Breast epithelium (tissue), 4 donors: ENCODE measurements at regions not wholly inside any gene's neighbourhood (a gene's known extent, or its start where the extent isn't known, plus 50 kb on each side); places are given as distances from the start of the nearest gene placed in this dataset.

Experiments used
- DNase-seq, 2 donors: peaks; one replicate each; pipeline ENCODE4 v3.0.0-alpha.2; 2019; ENCODE audit warnings: low spot score in 2 of 2
- H3K27ac ChIP-seq, 2 donors: fragments of 200-600 bp; sonication (generic) in 1 of 2; one replicate each; pipeline ENCODE4 v1.5.1; 2016 to 2019; ENCODE audit warnings: mild to moderate bottlenecking in 1 of 2
- H3K27me3 ChIP-seq, 2 donors: fragments of 200-600 bp; sonication (generic) in 1 of 2; one replicate each; pipeline versions ENCODE4 v1.5.1 to v1.6.0; 2017 to 2019; ENCODE audit warnings: control low read depth in 1 of 2, mild to moderate bottlenecking in 1 of 2
- H3K36me3 ChIP-seq: fragments of 200-600 bp; one replicate; pipeline ENCODE4 v1.5.1; 2019
- H3K4me1 ChIP-seq, 2 donors: fragments of 200-600 bp; sonication (generic); one replicate each; pipeline ENCODE4 v1.5.1; 2016 to 2019; ENCODE audit warnings: control low read depth in 1 of 2
- H3K4me3 ChIP-seq, 3 donors: fragments of 200-600 bp; sonication (generic); 1 replicate in 2 of 3; 2 replicates in 1 of 3; pipeline ENCODE4 v1.5.1; 2016 to 2019; ENCODE audit warnings: mild to moderate bottlenecking in 3 of 3, moderate library complexity in 2 of 3
- H3K9me3 ChIP-seq, 2 donors: fragments of 200-600 bp; sonication (generic) in 1 of 2; one replicate each; pipeline ENCODE4 v1.5.1; 2016 to 2019; ENCODE audit warnings: control low read depth in 1 of 2
- POLR2A ChIP-seq: fragments of 450-650 bp; IDR thresholded peaks from one replicate; pipeline ENCODE4 v1.6.1; 2016; ENCODE audit warnings: antibody characterized with exemption, mild to moderate bottlenecking, moderate library complexity
- POLR2AphosphoS5 ChIP-seq, 3 donors: sonication (generic); formaldehyde crosslinking; IDR thresholded peaks; one replicate each; pipeline ENCODE4 v1.6.1; 2017; ENCODE audit warnings: antibody characterized with exemption in 3 of 3
- intact Hi-C: fragments of 100-400 bp; cut with DNase I; formaldehyde crosslinking; loops from one replicate; pipeline ENCODE4 v1.15.1; 2023; ENCODE audit warnings: low total_unique reads
- TF ChIP-seq, protein P1 (sequence below), 3 donors: fragments of 450-650 bp; IDR thresholded peaks; one replicate each; pipeline ENCODE4 v1.5.1; 2016 to 2017; ENCODE audit warnings: antibody characterized with exemption in 3 of 3, mild to moderate bottlenecking in 3 of 3, moderate library complexity in 3 of 3

DNA sequence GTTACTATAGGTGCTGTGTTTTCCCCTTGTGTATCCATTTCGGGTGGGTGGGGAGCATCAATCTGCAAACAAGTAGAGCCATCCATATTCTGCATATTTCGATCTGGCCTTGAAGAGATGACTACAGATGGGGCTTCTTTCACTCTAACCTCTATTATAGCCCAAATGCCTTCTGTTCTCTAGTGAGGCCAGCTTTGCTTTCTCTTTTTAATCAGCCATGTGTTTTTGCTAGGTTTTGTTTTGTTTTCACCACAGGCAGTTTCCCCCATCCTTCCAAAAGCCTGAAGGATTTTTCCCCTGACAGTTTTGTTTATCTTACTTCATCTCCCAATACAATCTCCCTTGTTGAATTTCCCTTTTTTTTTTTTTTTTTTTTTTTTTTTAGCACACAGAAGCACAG lies 224.1 kb downstream of the BTG1 start:
- H3K9me3 ChIP-seq, result no peaks in the 10 kb centered on the region
- H3K4me3 ChIP-seq, result no peak overlapping the region
- H3K27me3 ChIP-seq, result no peaks in the 10 kb centered on the region
- H3K36me3 ChIP-seq, result no peaks in the 10 kb centered on the region
- TF ChIP-seq POLR2A (no peak), POLR2AphosphoS5 (IDR thresholded peaks at IDR 0.05) (no peak)
- TF ChIP-seq, protein P1, sequence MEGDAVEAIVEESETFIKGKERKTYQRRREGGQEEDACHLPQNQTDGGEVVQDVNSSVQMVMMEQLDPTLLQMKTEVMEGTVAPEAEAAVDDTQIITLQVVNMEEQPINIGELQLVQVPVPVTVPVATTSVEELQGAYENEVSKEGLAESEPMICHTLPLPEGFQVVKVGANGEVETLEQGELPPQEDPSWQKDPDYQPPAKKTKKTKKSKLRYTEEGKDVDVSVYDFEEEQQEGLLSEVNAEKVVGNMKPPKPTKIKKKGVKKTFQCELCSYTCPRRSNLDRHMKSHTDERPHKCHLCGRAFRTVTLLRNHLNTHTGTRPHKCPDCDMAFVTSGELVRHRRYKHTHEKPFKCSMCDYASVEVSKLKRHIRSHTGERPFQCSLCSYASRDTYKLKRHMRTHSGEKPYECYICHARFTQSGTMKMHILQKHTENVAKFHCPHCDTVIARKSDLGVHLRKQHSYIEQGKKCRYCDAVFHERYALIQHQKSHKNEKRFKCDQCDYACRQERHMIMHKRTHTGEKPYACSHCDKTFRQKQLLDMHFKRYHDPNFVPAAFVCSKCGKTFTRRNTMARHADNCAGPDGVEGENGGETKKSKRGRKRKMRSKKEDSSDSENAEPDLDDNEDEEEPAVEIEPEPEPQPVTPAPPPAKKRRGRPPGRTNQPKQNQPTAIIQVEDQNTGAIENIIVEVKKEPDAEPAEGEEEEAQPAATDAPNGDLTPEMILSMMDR (IDR thresholded peaks at IDR 0.05), result no peak
- intact Hi-C loops, result no loop called here
- DNase-seq, result no peak
- no peak overlapping the region for H3K27ac ChIP-seq
- H3K4me1 ChIP-seq, result no peaks in the 10 kb centered on the region

GRCh38 chr12:91920741-91921140 lies 224.9 kb downstream of the BTG1 start:
- Histone ChIP-seq H3K4me1 (no peaks in the 10 kb centered on the region), H3K27me3 (no peaks in the 10 kb centered on the region), H3K9me3 (no peaks in the 10 kb centered on the region), H3K36me3 (no peaks in the 10 kb centered on the region), H3K27ac (no peak overlapping the region), H3K4me3 (no peak overlapping the region)
- no peak for TF ChIP-seq POLR2AphosphoS5 (IDR thresholded peaks at IDR 0.05)
- no peak for TF ChIP-seq POLR2A
- TF ChIP-seq, protein P1 (IDR thresholded peaks at IDR 0.05), result no peak
- intact Hi-C loops, result no loop called here
- no peak for DNase-seq

GRCh38 chr12:91920276-91920675 lies 225.4 kb downstream of the BTG1 start:
- H3K27ac ChIP-seq, result no peak overlapping the region
- no peaks in the 10 kb centered on the region for H3K9me3 ChIP-seq
- no peaks in the 10 kb centered on the region for H3K36me3 ChIP-seq
- TF ChIP-seq POLR2AphosphoS5 (IDR thresholded peaks at IDR 0.05) (no peak), POLR2A (no peak)
- TF ChIP-seq, protein P1 (IDR thresholded peaks at IDR 0.05), result no peak
- no peak for DNase-seq
- no peaks in the 10 kb centered on the region for H3K4me1 ChIP-seq
- H3K27me3 ChIP-seq, result no peaks in the 10 kb centered on the region
- intact Hi-C loops, result no loop called here
- H3K4me3 ChIP-seq, result no peak overlapping the region

GRCh38 chr12:91918431-91918830 lies 227.2 kb downstream of the BTG1 start:
- Histone ChIP-seq H3K4me3 (no peak overlapping the region), H3K27me3 (no peaks in the 10 kb centered on the region), H3K27ac (no peak overlapping the region), H3K4me1 (no peaks in the 10 kb centered on the region), H3K9me3 (no peaks in the 10 kb centered on the region), H3K36me3 (no peaks in the 10 kb centered on the region)
- DNase-seq, result no peak
- intact Hi-C loops, result no loop called here
- TF ChIP-seq, protein P1 (IDR thresholded peaks at IDR 0.05), result no peak
- no peak for TF ChIP-seq POLR2AphosphoS5 (IDR thresholded peaks at IDR 0.05)

GRCh38 chr12:91914701-91915100 lies 230.9 kb downstream of the BTG1 start:
- no peaks in the 10 kb centered on the region for H3K27me3 ChIP-seq
- no peak for DNase-seq
- TF ChIP-seq POLR2AphosphoS5 (IDR thresholded peaks at IDR 0.05) (no peak), POLR2A (no peak)
- TF ChIP-seq, protein P1 (IDR thresholded peaks at IDR 0.05), result no peak
- H3K27ac ChIP-seq, result no peak overlapping the region
- intact Hi-C loops, result no loop called here
- no peaks in the 10 kb centered on the region for H3K36me3 ChIP-seq
- no peaks in the 10 kb centered on the region for H3K4me1 ChIP-seq
- H3K9me3 ChIP-seq, result no peaks in the 10 kb centered on the region
- H3K4me3 ChIP-seq, result no peak overlapping the region
